Natural killer cell treated with Interleukin-12 subunit alpha and Interleukin-12 subunit beta and Interleukin-15 and Interleukin-18, amount 100 ng/mL, for 72 hours (primary cell): ENCODE measurements at regions not wholly inside any gene's neighbourhood (a gene's known extent, or its start where the extent isn't known, plus 50 kb on each side); places are given as distances from the start of the nearest gene placed in this dataset.
"Not testable (repeated sequence)": the region's sequence is repeated elsewhere in the genome, so short reads cannot be mapped to it uniquely, and the experiment has no call there.

Experiments used
- ATAC-seq, 2 donors: fragments of 150-1000 bp; cut with Tn5 transposase in 1 of 2; sonication (Bioruptor Pico), chemical (Tn5 transposase) in 1 of 2; 2 replicates each; pipeline ENCODE4 v1.10.0; 2021
- DNase-seq: peaks from one replicate; pipeline ENCODE4 v3.0.0; 2022; ENCODE audit warnings: low spot score
- H3K27ac Mint-ChIP-seq, 2 donors: 1 replicate in 1 of 2; 2 replicates in 1 of 2; pipeline ENCODE4 v1.8.0; 2022; ENCODE audit warnings: mixed read lengths in 2 of 2, mild to moderate bottlenecking in 1 of 2, moderate library complexity in 1 of 2
- H3K27me3 Mint-ChIP-seq, 2 donors: 1 replicate in 1 of 2; 2 replicates in 1 of 2; pipeline ENCODE4 v1.8.0; 2022; ENCODE audit warnings: mixed read lengths in 2 of 2
- H3K36me3 Mint-ChIP-seq: one replicate; pipeline ENCODE4 v1.8.0; 2022; ENCODE audit warnings: mixed read lengths
- H3K4me1 Mint-ChIP-seq, 2 donors: 1 replicate in 1 of 2; 2 replicates in 1 of 2; pipeline ENCODE4 v1.8.0; 2022; ENCODE audit warnings: low read depth in 2 of 2, mixed read lengths in 2 of 2, mild to moderate bottlenecking in 1 of 2
- H3K4me3 Mint-ChIP-seq: one replicate; pipeline ENCODE4 v1.8.0; 2022; ENCODE audit warnings: mixed read lengths
- H3K9me3 Mint-ChIP-seq: 2 replicates; pipeline ENCODE4 v1.8.0; 2022; ENCODE audit warnings: mixed read lengths

DNA sequence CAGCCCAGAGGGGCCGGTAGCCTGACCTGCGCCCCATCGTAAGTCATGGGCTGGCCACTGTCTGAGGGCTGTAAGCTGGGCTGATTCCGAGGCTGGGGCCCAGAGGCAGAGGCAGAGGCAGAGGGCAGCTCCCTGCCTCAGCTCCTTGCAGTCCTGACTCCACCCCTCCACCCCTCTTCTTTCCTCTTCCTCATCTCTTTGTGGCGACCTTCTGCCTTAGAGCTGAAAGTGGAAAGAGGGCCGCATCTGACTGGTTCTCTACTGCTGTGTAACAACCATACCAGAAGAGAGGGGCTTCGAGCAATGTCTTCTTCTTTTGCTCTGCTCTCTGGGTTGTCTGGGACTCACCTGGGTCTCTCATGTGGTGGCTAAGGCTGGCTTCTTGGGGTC, 179.1 kb downstream of the RPS24 start:
- ATAC-seq (peak in 1 of 2 donors; percentile 18), DNase-seq (peak; percentile 44)
- Mint-ChIP-seq H3K4me3 (no peak overlapping the region), H3K27me3 (peaks cover 21 to 28% of the 10 kb centered on the region in 2 donors), H3K27ac (no peak overlapping the region), H3K36me3 (no peaks in the 10 kb centered on the region), H3K4me1 (peaks cover 0 to 4% of the 10 kb centered on the region in 2 donors), H3K9me3 (no peaks in the 10 kb centered on the region)

GRCh38 chr10:78214955-78215354, 181.3 kb downstream of the RPS24 start:
- Mint-ChIP-seq H3K36me3 (no peaks in the 10 kb centered on the region), H3K4me1 (peaks cover 0 to 4% of the 10 kb centered on the region in 2 donors), H3K27ac (no peak overlapping the region), H3K9me3 (no peaks in the 10 kb centered on the region), H3K27me3 (peaks cover 24 to 42% of the 10 kb centered on the region in 2 donors), H3K4me3 (no peak overlapping the region)
- ATAC-seq (no peak), DNase-seq (peak; percentile 18)

GRCh38 chr10:78215645-78216044, 182.0 kb downstream of the RPS24 start:
- Mint-ChIP-seq H3K9me3 (no peaks in the 10 kb centered on the region), H3K27me3 (peaks cover 27 to 48% of the 10 kb centered on the region in 2 donors), H3K27ac (no peak overlapping the region), H3K4me3 (no peak overlapping the region), H3K4me1 (peaks cover 0 to 4% of the 10 kb centered on the region in 2 donors), H3K36me3 (no peaks in the 10 kb centered on the region)
- no peak for ATAC-seq
- DNase-seq, result peak; percentile 16

- H3K27ac Mint-ChIP-seq, result no peak overlapping the region
- no peaks in the 10 kb centered on the region for H3K36me3 Mint-ChIP-seq
These were observed 183.7 kb downstream of the RPS24 start for GRCh38 chr10:78217336-78217735.

GRCh38 chr10:78218798-78219490, 185.3 kb downstream of the RPS24 start:
- Mint-ChIP-seq H3K9me3 (no peaks in the 10 kb centered on the region), H3K36me3 (no peaks in the 10 kb centered on the region), H3K27me3 (peaks cover 30 to 48% of the 10 kb centered on the region in 2 donors), H3K4me3 (no peak overlapping the region), H3K27ac (no peak overlapping the region), H3K4me1 (no peaks in the 10 kb centered on the region)
- peak; percentile 20 for DNase-seq
- no peak for ATAC-seq

More at GRCh38 chr10:78217336-78217735, 183.7 kb downstream of the RPS24 start:
- DNase-seq, result peak; percentile 10
- Mint-ChIP-seq H3K9me3 (no peaks in the 10 kb centered on the region), H3K4me1 (no peaks in the 10 kb centered on the region), H3K27me3 (peaks cover 30 to 48% of the 10 kb centered on the region in 2 donors), H3K4me3 (no peak overlapping the region)
- no peak for ATAC-seq

GRCh38 chr10:78219568-78219967, 185.9 kb downstream of the RPS24 start:
- not testable (repeated sequence) for H3K4me1 Mint-ChIP-seq, H3K36me3 Mint-ChIP-seq, H3K27ac Mint-ChIP-seq, DNase-seq, H3K4me3 Mint-ChIP-seq, ATAC-seq, H3K9me3 Mint-ChIP-seq
- peaks cover 26 to 42% of the 10 kb centered on the region in 2 donors for H3K27me3 Mint-ChIP-seq

DNA sequence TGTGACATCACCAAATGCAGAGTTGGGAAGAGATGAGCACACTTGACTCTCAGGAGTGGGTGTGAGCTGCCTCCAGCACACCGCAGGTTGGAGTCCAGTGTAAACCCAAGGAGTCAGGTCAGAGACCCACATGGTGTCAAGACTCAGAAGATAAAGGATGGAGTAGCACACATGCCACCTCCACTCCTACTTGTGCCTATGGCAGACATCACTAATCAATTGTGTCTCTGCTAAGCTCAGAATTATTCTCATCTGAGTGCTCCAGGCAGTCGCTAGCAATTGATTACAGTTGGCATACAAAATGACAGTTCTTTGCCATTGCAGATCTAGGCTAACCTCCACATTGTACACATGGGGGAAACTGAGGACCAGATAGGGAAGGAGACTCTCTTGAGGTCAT, 187.1 kb downstream of the RPS24 start:
- H3K36me3 Mint-ChIP-seq, result no peaks in the 10 kb centered on the region
- H3K27me3 Mint-ChIP-seq, result peaks cover 17 to 31% of the 10 kb centered on the region in 2 donors
- H3K9me3 Mint-ChIP-seq, result no peaks in the 10 kb centered on the region
- ATAC-seq (no peak), DNase-seq (no peak)
- no peak overlapping the region for H3K4me3 Mint-ChIP-seq
- H3K27ac Mint-ChIP-seq, result no peak overlapping the region
- no peaks in the 10 kb centered on the region for H3K4me1 Mint-ChIP-seq

- H3K27me3 Mint-ChIP-seq, result peaks cover 16 to 33% of the 10 kb centered on the region in 2 donors
- ATAC-seq, result no peak
- DNase-seq, result no peak
- no peaks in the 10 kb centered on the region for H3K36me3 Mint-ChIP-seq
- no peaks in the 10 kb centered on the region for H3K9me3 Mint-ChIP-seq
- H3K27ac Mint-ChIP-seq, result no peak overlapping the region
- H3K4me1 Mint-ChIP-seq, result no peaks in the 10 kb centered on the region
- no peak overlapping the region for H3K4me3 Mint-ChIP-seq
These were observed 188.6 kb downstream of the RPS24 start for GRCh38 chr10:78222096-78222790.

- Mint-ChIP-seq H3K27me3 (peaks cover 18 to 26% of the 10 kb centered on the region in 2 donors), H3K4me3 (no peak overlapping the region), H3K4me1 (no peaks in the 10 kb centered on the region), H3K36me3 (no peaks in the 10 kb centered on the region), H3K9me3 (no peaks in the 10 kb centered on the region), H3K27ac (no peak overlapping the region)
- ATAC-seq, result no peak
- DNase-seq, result no peak
These were observed 189.4 kb downstream of the RPS24 start for GRCh38 chr10:78223088-78223487.

- no peak for DNase-seq
- H3K27ac Mint-ChIP-seq, result no peak overlapping the region
- ATAC-seq, result no peak
- peaks cover 0 to 3% of the 10 kb centered on the region in 2 donors for H3K4me1 Mint-ChIP-seq
- no peaks in the 10 kb centered on the region for H3K36me3 Mint-ChIP-seq
- no peaks in the 10 kb centered on the region for H3K9me3 Mint-ChIP-seq
- peaks cover 16 to 23% of the 10 kb centered on the region in 2 donors for H3K27me3 Mint-ChIP-seq
- H3K4me3 Mint-ChIP-seq, result no peak overlapping the region
These were observed 190.9 kb downstream of the RPS24 start for GRCh38 chr10:78224602-78225001.

DNA sequence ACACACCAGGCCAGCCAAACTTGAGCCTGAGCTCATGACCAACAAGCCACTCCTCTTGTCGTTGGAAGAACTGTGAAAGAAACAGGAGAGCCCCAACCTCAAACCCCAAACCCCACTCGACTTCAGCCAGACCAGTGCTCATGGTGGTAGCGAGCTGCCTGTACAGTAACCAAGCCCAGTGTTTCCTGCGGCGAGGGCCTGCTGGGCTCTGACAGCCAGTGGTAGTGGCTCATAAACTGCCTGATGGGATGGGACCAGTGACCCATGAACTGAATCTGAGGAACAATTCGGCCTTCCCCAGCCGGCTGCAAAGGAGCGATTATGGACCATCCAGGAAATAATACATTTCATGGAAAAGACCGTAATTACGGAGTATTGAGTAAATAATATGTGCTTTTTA, 191.9 kb downstream of the RPS24 start:
- Mint-ChIP-seq H3K27me3 (peaks cover 17 to 20% of the 10 kb centered on the region in 2 donors), H3K4me1 (peaks cover 9 to 10% of the 10 kb centered on the region in 2 donors), H3K27ac (no peak overlapping the region), H3K9me3 (peaks cover 7% of the 10 kb centered on the region), H3K36me3 (no peaks in the 10 kb centered on the region), H3K4me3 (no peak overlapping the region)
- no peak for DNase-seq
- ATAC-seq, result no peak

- peak overlapping the region in 1 of 2 donors; percentile 3 for H3K27ac Mint-ChIP-seq
- H3K27me3 Mint-ChIP-seq, result peaks cover 25 to 26% of the 10 kb centered on the region in 2 donors
- no peaks in the 10 kb centered on the region for H3K36me3 Mint-ChIP-seq
- peaks cover 8% of the 10 kb centered on the region for H3K9me3 Mint-ChIP-seq
- no peak overlapping the region for H3K4me3 Mint-ChIP-seq
- no peak for ATAC-seq
- H3K4me1 Mint-ChIP-seq, result peaks cover 11 to 15% of the 10 kb centered on the region in 2 donors
- no peak for DNase-seq
These were observed 195.8 kb downstream of the RPS24 start for GRCh38 chr10:78229489-78229888.

- ATAC-seq (peak; percentile 73 to 75), DNase-seq (no peak)
- peaks cover 29 to 32% of the 10 kb centered on the region in 2 donors for H3K27me3 Mint-ChIP-seq
- H3K4me3 Mint-ChIP-seq, result no peak overlapping the region
- H3K4me1 Mint-ChIP-seq, result peaks cover 11 to 15% of the 10 kb centered on the region in 2 donors
- peak overlapping the region in 1 of 2 donors; percentile 3 for H3K27ac Mint-ChIP-seq
- H3K36me3 Mint-ChIP-seq, result no peaks in the 10 kb centered on the region
- H3K9me3 Mint-ChIP-seq, result peaks cover 8% of the 10 kb centered on the region
These were observed 196.4 kb downstream of the RPS24 start for GRCh38 chr10:78229950-78230675.

DNA sequence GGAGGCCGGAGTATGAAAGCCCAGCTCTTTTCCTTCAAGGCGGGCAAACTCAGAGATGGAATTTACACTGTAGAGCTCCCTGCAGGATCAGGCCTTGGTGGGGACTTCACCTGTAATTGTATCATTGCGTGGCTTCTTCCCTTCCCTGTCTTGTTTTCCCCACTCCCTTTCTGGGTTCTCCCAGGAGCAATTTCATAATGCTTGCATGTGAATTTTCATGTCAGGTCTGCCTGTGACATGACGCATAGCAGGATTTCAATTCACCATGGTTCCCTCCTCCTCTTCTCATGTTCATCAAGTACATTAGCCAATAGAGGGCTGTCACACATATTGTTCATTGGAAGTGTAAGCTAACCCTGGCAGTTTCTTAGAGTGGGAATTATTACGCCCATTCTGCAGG, 197.7 kb downstream of the RPS24 start:
- Mint-ChIP-seq H3K27ac (no peak overlapping the region), H3K4me3 (no peak overlapping the region), H3K9me3 (peaks cover 8% of the 10 kb centered on the region), H3K4me1 (peaks cover 12 to 18% of the 10 kb centered on the region in 2 donors), H3K36me3 (no peaks in the 10 kb centered on the region), H3K27me3 (peaks cover 35 to 41% of the 10 kb centered on the region in 2 donors)
- ATAC-seq (no peak), DNase-seq (no peak)
